OCI-LY1 (cell line): ENCODE measurements at regions not wholly inside any gene's neighbourhood (a gene's known extent, or its start where the extent isn't known, plus 50 kb on each side); places are given as distances from the start of the nearest gene placed in this dataset.

Experiments
- EZH2 ChIP-seq: fragments of 200-600 bp; sonication (generic), shearing (Covaris generic); IDR thresholded peaks from 2 replicates; pipeline ENCODE4 v1.8.0; 2017; ENCODE audit warnings: borderline replicate concordance, mixed run types, mild to moderate bottlenecking, antibody characterized with exemption, low read length, moderate library complexity, mixed read lengths
- TF ChIP-seq, protein P1 (sequence below): fragments of 200-600 bp; sonication (generic), shearing (Covaris generic); IDR thresholded peaks from 2 replicates; pipeline ENCODE4 v1.5.1; 2017; ENCODE audit warnings: mild to moderate bottlenecking, antibody characterized with exemption, low read length, moderate library complexity, mixed read lengths

DNA sequence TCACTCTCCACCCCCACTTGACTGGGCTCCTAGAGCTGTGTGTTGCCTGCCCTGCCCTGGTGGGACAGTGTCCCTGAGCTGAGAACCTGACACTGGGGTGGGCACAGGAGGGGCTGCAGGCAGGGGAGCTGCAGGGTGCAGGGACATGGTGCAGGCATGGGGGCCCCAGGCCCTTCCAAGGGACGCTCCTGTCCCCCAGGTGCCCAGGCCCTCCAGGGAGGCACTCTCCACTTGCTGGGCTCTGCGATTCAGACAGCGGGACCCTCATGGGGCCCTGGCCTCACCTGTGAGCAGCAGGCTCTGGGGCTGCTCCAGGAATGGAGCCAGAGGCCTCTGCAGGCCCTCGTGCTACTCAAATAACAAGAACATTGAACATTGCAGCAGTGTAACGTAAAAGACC, 89.4 kb downstream of the BARX1 start:
- TF ChIP-seq, protein P1, sequence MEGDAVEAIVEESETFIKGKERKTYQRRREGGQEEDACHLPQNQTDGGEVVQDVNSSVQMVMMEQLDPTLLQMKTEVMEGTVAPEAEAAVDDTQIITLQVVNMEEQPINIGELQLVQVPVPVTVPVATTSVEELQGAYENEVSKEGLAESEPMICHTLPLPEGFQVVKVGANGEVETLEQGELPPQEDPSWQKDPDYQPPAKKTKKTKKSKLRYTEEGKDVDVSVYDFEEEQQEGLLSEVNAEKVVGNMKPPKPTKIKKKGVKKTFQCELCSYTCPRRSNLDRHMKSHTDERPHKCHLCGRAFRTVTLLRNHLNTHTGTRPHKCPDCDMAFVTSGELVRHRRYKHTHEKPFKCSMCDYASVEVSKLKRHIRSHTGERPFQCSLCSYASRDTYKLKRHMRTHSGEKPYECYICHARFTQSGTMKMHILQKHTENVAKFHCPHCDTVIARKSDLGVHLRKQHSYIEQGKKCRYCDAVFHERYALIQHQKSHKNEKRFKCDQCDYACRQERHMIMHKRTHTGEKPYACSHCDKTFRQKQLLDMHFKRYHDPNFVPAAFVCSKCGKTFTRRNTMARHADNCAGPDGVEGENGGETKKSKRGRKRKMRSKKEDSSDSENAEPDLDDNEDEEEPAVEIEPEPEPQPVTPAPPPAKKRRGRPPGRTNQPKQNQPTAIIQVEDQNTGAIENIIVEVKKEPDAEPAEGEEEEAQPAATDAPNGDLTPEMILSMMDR, result no peak
- TF ChIP-seq EZH2, result no peak
